ENCODE measurements at regions not wholly inside any gene's neighbourhood (a gene's known extent, or its start where the extent isn't known, plus 50 kb on each side); places are given as distances from the start of the nearest gene placed in this dataset.

GRCh38 chr7:22566176-22566575, 66.2 kb upstream of the STEAP1B start:
- TF ChIP-seq CTCF (IDR thresholded peaks at IDR 0.05) (no peak), POLR2A (IDR thresholded peaks at IDR 0.05) (no peak)

Measured in thyroid gland (tissue), 4 donors.